ENCODE measurements at regions not wholly inside any gene's neighbourhood (a gene's known extent, or its start where the extent isn't known, plus 50 kb on each side); places are given as distances from the start of the nearest gene placed in this dataset.

GRCh38 chr3:139199421-139200010 lies 144.3 kb upstream of the MRPS22 start:
- in situ Hi-C loops (cut with MboI; ENCODE audit: low pct_unique_long_range_greater_than_20kb in 2 of 9, low sequenced_read_pairs in 9 of 9, unreplicated experiment in 9 of 9): no loop called here
- no peak for ATAC-seq (replicated peaks in 6 of 8)
- Histone ChIP-seq H3K27ac (no peak overlapping the region), H3K4me1 (replicated peaks in 1 of 2) (no peaks in the 10 kb centered on the region), H3K4me3 (no peak overlapping the region)
- 0 to 80% (median 25%) methylated on average over 1 to 3 of the region's 3 CpGs; no CpG with 5 or more reads in 2 of the 10 experiments for WGBS, 10 experiments

GRCh38 chr3:139201446-139202225 lies 142.2 kb upstream of the MRPS22 start:
- Histone ChIP-seq H3K4me1 (replicated peaks in 1 of 2) (no peaks in the 10 kb centered on the region), H3K4me3 (no peak overlapping the region), H3K27ac (no peak overlapping the region)
- in situ Hi-C loops (cut with MboI; ENCODE audit: low pct_unique_long_range_greater_than_20kb in 2 of 9, low sequenced_read_pairs in 9 of 9, unreplicated experiment in 9 of 9): no loop called here
- 20 to 92% (median 78%) methylated on average over 1 to 7 of the region's 7 CpGs; no CpG with 5 or more reads in 1 of the 10 experiments for whole genome bisulfite sequencing, 10 experiments
- no peak for ATAC-seq (replicated peaks in 6 of 8)

- WGBS, 10 experiments: 9 to 55% (median 30%) methylated on average over 1 to 4 of the region's 5 CpGs; no CpG with 5 or more reads in 4 of the 10 experiments
- no peaks in the 10 kb centered on the region for H3K4me1 ChIP-seq (replicated peaks in 1 of 2)
- no peak overlapping the region for H3K4me3 ChIP-seq
- ATAC-seq (replicated peaks in 6 of 8): peak in 2 of 8 experiments; percentile 33 to 57
- H3K27ac ChIP-seq: no peak overlapping the region
- in situ Hi-C loops (cut with MboI; ENCODE audit: low pct_unique_long_range_greater_than_20kb in 2 of 9, low sequenced_read_pairs in 9 of 9, unreplicated experiment in 9 of 9): no loop called here
Observed at GRCh38 chr3:139202226-139202958, 141.4 kb upstream of the MRPS22 start.

GRCh38 chr3:139202959-139203349 lies 140.9 kb upstream of the MRPS22 start:
- WGBS, 10 experiments: 0 to 80% (median 50%) methylated on average over 1 of the region's 1 CpG; no CpG with 5 or more reads in 2 of the 10 experiments
- no peak for ATAC-seq (replicated peaks in 6 of 8)
- in situ Hi-C loops (cut with MboI; ENCODE audit: low pct_unique_long_range_greater_than_20kb in 2 of 9, low sequenced_read_pairs in 9 of 9, unreplicated experiment in 9 of 9): no loop called here
- Histone ChIP-seq H3K4me3 (no peak overlapping the region), H3K4me1 (replicated peaks in 1 of 2) (no peaks in the 10 kb centered on the region), H3K27ac (no peak overlapping the region)

- in situ Hi-C loops (cut with MboI; ENCODE audit: low pct_unique_long_range_greater_than_20kb in 2 of 9, low sequenced_read_pairs in 9 of 9, unreplicated experiment in 9 of 9): no loop called here
- Histone ChIP-seq H3K4me3 (no peak overlapping the region), H3K27ac (no peak overlapping the region), H3K4me1 (replicated peaks in 1 of 2) (no peaks in the 10 kb centered on the region)
- WGBS, 10 experiments: 60 to 100% methylated on average over 1 of the region's 2 CpGs; no CpG with 5 or more reads in 8 of the 10 experiments
- no peak for ATAC-seq (replicated peaks in 6 of 8)
Observed at GRCh38 chr3:139203752-139204151, 140.1 kb upstream of the MRPS22 start.

- Histone ChIP-seq H3K4me3 (no peak overlapping the region), H3K27ac (no peak overlapping the region), H3K4me1 (replicated peaks in 1 of 2) (no peaks in the 10 kb centered on the region)
- in situ Hi-C loops (cut with MboI; ENCODE audit: low pct_unique_long_range_greater_than_20kb in 2 of 9, low sequenced_read_pairs in 9 of 9, unreplicated experiment in 9 of 9): no loop called here
- WGBS, 10 experiments: 0 to 88% (median 74%) methylated on average over 1 of the region's 1 CpG; no CpG with 5 or more reads in 6 of the 10 experiments
- ATAC-seq (replicated peaks in 6 of 8): peak in 3 of 8 experiments; percentile 96 to 99 (median 97)
Observed at GRCh38 chr3:139204728-139205127, 139.1 kb upstream of the MRPS22 start.

- H3K27ac ChIP-seq: no peak overlapping the region
- no peaks in the 10 kb centered on the region for H3K4me1 ChIP-seq (replicated peaks in 1 of 2)
- WGBS, 10 experiments: 20 to 100% (median 85%) methylated on average over 1 to 5 of the region's 5 CpGs; no CpG with 5 or more reads in 4 of the 10 experiments
- in situ Hi-C loops (cut with MboI; ENCODE audit: low pct_unique_long_range_greater_than_20kb in 2 of 9, low sequenced_read_pairs in 9 of 9, unreplicated experiment in 9 of 9): no loop called here
- ATAC-seq (replicated peaks in 6 of 8): no peak
- H3K4me3 ChIP-seq: no peak overlapping the region
Observed at GRCh38 chr3:139213936-139214335, 129.9 kb upstream of the MRPS22 start.

- in situ Hi-C loops (cut with MboI; ENCODE audit: low pct_unique_long_range_greater_than_20kb in 2 of 9, low sequenced_read_pairs in 9 of 9, unreplicated experiment in 9 of 9): no loop called here
- ATAC-seq (replicated peaks in 6 of 8): no peak
- Histone ChIP-seq H3K4me1 (replicated peaks in 1 of 2) (no peaks in the 10 kb centered on the region), H3K4me3 (no peak overlapping the region), H3K27ac (no peak overlapping the region)
Observed at GRCh38 chr3:139216958-139217357, 126.9 kb upstream of the MRPS22 start.

- WGBS, 10 experiments: 80 to 92% methylated on average over 1 to 2 of the region's 3 CpGs; no CpG with 5 or more reads in 8 of the 10 experiments
- Histone ChIP-seq H3K4me1 (replicated peaks in 1 of 2) (no peaks in the 10 kb centered on the region), H3K27ac (no peak overlapping the region), H3K4me3 (no peak overlapping the region)
- ATAC-seq (replicated peaks in 6 of 8): peak in 1 of 8 experiments; percentile 44
- in situ Hi-C loops (cut with MboI; ENCODE audit: low pct_unique_long_range_greater_than_20kb in 2 of 9, low sequenced_read_pairs in 9 of 9, unreplicated experiment in 9 of 9): no loop called here
Observed at GRCh38 chr3:139217633-139218032, 126.2 kb upstream of the MRPS22 start.

- Histone ChIP-seq H3K4me3 (no peak overlapping the region), H3K4me1 (replicated peaks in 1 of 2) (no peaks in the 10 kb centered on the region), H3K27ac (no peak overlapping the region)
- WGBS, 10 experiments: 40 to 100% (median 90%) methylated on average over 1 to 2 of the region's 2 CpGs; no CpG with 5 or more reads in 5 of the 10 experiments
- no peak for ATAC-seq (replicated peaks in 6 of 8)
- in situ Hi-C loops (cut with MboI; ENCODE audit: low pct_unique_long_range_greater_than_20kb in 2 of 9, low sequenced_read_pairs in 9 of 9, unreplicated experiment in 9 of 9): no loop called here
Observed at GRCh38 chr3:139218046-139218445, 125.8 kb upstream of the MRPS22 start.

- ATAC-seq (replicated peaks in 6 of 8): no peak
- no peaks in the 10 kb centered on the region for H3K4me1 ChIP-seq (replicated peaks in 1 of 2)
- H3K4me3 ChIP-seq: no peak overlapping the region
- in situ Hi-C loops (cut with MboI; ENCODE audit: low pct_unique_long_range_greater_than_20kb in 2 of 9, low sequenced_read_pairs in 9 of 9, unreplicated experiment in 9 of 9): no loop called here
- 40 to 96% (median 84%) methylated on average over 1 to 4 of the region's 4 CpGs; no CpG with 5 or more reads in 1 of the 10 experiments for WGBS, 10 experiments
- no peak overlapping the region for H3K27ac ChIP-seq
Observed at GRCh38 chr3:139219463-139219862, 124.4 kb upstream of the MRPS22 start.

- in situ Hi-C loops (cut with MboI; ENCODE audit: low pct_unique_long_range_greater_than_20kb in 2 of 9, low sequenced_read_pairs in 9 of 9, unreplicated experiment in 9 of 9): no loop called here
- 20 to 100% (median 60%) methylated on average over 1 to 5 of the region's 8 CpGs; no CpG with 5 or more reads in 1 of the 10 experiments for WGBS, 10 experiments
- Histone ChIP-seq H3K27ac (no peak overlapping the region), H3K4me3 (no peak overlapping the region), H3K4me1 (replicated peaks in 1 of 2) (no peaks in the 10 kb centered on the region)
- ATAC-seq (replicated peaks in 6 of 8): no peak
Observed at GRCh38 chr3:139222100-139222657, 121.6 kb upstream of the MRPS22 start.

GRCh38 chr3:139225548-139225947 lies 118.3 kb upstream of the MRPS22 start:
- Histone ChIP-seq H3K4me1 (replicated peaks in 1 of 2) (no peaks in the 10 kb centered on the region), H3K27ac (no peak overlapping the region), H3K4me3 (no peak overlapping the region)
- in situ Hi-C loops (cut with MboI; ENCODE audit: low pct_unique_long_range_greater_than_20kb in 2 of 9, low sequenced_read_pairs in 9 of 9, unreplicated experiment in 9 of 9): no loop called here
- WGBS, 10 experiments: 17 to 100% (median 37%) methylated on average over 1 to 2 of the region's 4 CpGs; no CpG with 5 or more reads in 6 of the 10 experiments
- ATAC-seq (replicated peaks in 6 of 8): peak in 2 of 8 experiments; percentile 54 to 60
